GM13977 (cell line): ENCODE measurements at regions not wholly inside any gene's neighbourhood (a gene's known extent, or its start where the extent isn't known, plus 50 kb on each side); places are given as distances from the start of the nearest gene placed in this dataset.

Experiments used
- DNase-seq: peaks from one replicate; pipeline ENCODE4 v3.0.0; 2012; ENCODE audit warnings: low spot score
- CTCF ChIP-seq: IDR thresholded peaks from 2 replicates; pipeline ENCODE4 v1.5.1; 2012; ENCODE audit warnings: mild to moderate bottlenecking, control low read depth; ENCODE audit not compliant: insufficient read depth; ENCODE audit errors: extremely low read depth, missing control alignments
- in situ Hi-C: fragments of 300-500 bp; cut with MboI; formaldehyde crosslinking; loops from one replicate; pipeline ENCODE4 v1.12.0; 2022; ENCODE audit warnings: low sequenced_read_pairs, low pct_unique_long_range_greater_than_20kb, mixed read lengths, inconsistent platforms; ENCODE audit not compliant: unreplicated experiment

- TF ChIP-seq CTCF = no peak
- DNase-seq = no peak
- in situ Hi-C loops = no loop called here
Observed at GRCh38 chr18:54052732-54053429, 171.6 kb downstream of the MBD2 start.

- DNase-seq = no peak
- no peak for TF ChIP-seq CTCF
- in situ Hi-C loops = no loop called here
Observed at GRCh38 chr18:54052259-54052658, 172.2 kb downstream of the MBD2 start.

GRCh38 chr18:54043484-54044251, 180.8 kb downstream of the MBD2 start:
- DNase-seq = no peak
- no peak for TF ChIP-seq CTCF
- in situ Hi-C loops = no loop called here

- DNase-seq = no peak
- no peak for TF ChIP-seq CTCF
- in situ Hi-C loops = no loop called here
Observed at GRCh38 chr18:54035927-54036326, 188.5 kb downstream of the MBD2 start.

- TF ChIP-seq CTCF = no peak
- DNase-seq = no peak
- in situ Hi-C loops = no loop called here
Observed at GRCh38 chr18:54033052-54033451, 191.4 kb downstream of the MBD2 start.

GRCh38 chr18:54032412-54032811, 192.1 kb downstream of the MBD2 start:
- DNase-seq = no peak

More at GRCh38 chr18:54032412-54032811, 192.1 kb downstream of the MBD2 start:
- no peak for TF ChIP-seq CTCF
- in situ Hi-C loops = no loop called here
